Tibial artery (tissue), 4 donors: ENCODE measurements at regions not wholly inside any gene's neighbourhood (a gene's known extent, or its start where the extent isn't known, plus 50 kb on each side); places are given as distances from the start of the nearest gene placed in this dataset.

ENCODE experiments used
- DNase-seq, 2 donors: peaks; one replicate each; pipeline ENCODE4 v3.0.0-alpha.2; 2019
- H3K27ac ChIP-seq, 2 donors: fragments of 200-600 bp; sonication (generic) in 1 of 2; 1 replicate in 1 of 2; 2 replicates in 1 of 2; pipeline ENCODE4 v1.5.1; 2018 to 2019; ENCODE audit warnings: mild to moderate bottlenecking in 1 of 2
- H3K27me3 ChIP-seq, 2 donors: fragments of 200-600 bp; sonication (generic) in 1 of 2; one replicate each; pipeline versions ENCODE4 v1.5.1 to v1.6.0; 2016 to 2019
- H3K36me3 ChIP-seq, 3 donors: fragments of 200-600 bp; sonication (generic) in 2 of 3; one replicate each; pipeline ENCODE4 v1.5.1; 2016 to 2019; ENCODE audit warnings: mild to moderate bottlenecking in 2 of 3
- H3K4me1 ChIP-seq, 4 donors: fragments of 200-600 bp; sonication (generic) in 2 of 4; 1 replicate in 3 of 4; 2 replicates in 1 of 4; pipeline ENCODE4 v1.5.1; 2016 to 2019
- H3K4me3 ChIP-seq, 2 donors: fragments of 200-600 bp; sonication (generic) in 1 of 2; 1 replicate in 1 of 2; 2 replicates in 1 of 2; pipeline ENCODE4 v1.5.1; 2018 to 2019; ENCODE audit warnings: mild to moderate bottlenecking in 2 of 2
- H3K9me3 ChIP-seq, 3 donors: fragments of 200-600 bp; sonication (generic) in 1 of 3; one replicate each; pipeline ENCODE4 v1.5.1; 2016 to 2019
- CTCF ChIP-seq, 2 experiments: fragments of 200-600 bp in 1 of 2; fragments of 450-650 bp in 1 of 2; IDR thresholded peaks; one replicate each; pipeline ENCODE4 v1.5.1; 2017 to 2019; ENCODE audit warnings: antibody characterized with exemption in 2 of 2, mild to moderate bottlenecking in 1 of 2, moderate library complexity in 1 of 2
- intact Hi-C: fragments of 100-400 bp; cut with DNase I; formaldehyde crosslinking; loops from one replicate; pipeline ENCODE4 v1.15.0; 2023; ENCODE audit warnings: low total_unique reads

- peak; percentile 75 to 83 for TF ChIP-seq CTCF (IDR thresholded peaks at IDR 0.05)
- Histone ChIP-seq H3K27ac (peak overlapping the region; percentile 71 to 80), H3K27me3 (no peaks in the 10 kb centered on the region), H3K36me3 (no peaks in the 10 kb centered on the region), H3K9me3 (no peaks in the 10 kb centered on the region), H3K4me3 (no peak overlapping the region), H3K4me1 (peaks cover 0 to 21% (median 4%) of the 10 kb centered on the region in 4 donors)
- DNase-seq: peak; percentile 69 to 86
- intact Hi-C loops: loop anchor here (5.0 to 10.0 kb wide), 4 partner anchors 53 to 750 kb away; partner anchors contain the start of genes RNU6-7 and RNU6-8
These were observed 52.0 kb upstream of the RNU6-8 start for GRCh38 chr14:32254952-32255679.

DNA sequence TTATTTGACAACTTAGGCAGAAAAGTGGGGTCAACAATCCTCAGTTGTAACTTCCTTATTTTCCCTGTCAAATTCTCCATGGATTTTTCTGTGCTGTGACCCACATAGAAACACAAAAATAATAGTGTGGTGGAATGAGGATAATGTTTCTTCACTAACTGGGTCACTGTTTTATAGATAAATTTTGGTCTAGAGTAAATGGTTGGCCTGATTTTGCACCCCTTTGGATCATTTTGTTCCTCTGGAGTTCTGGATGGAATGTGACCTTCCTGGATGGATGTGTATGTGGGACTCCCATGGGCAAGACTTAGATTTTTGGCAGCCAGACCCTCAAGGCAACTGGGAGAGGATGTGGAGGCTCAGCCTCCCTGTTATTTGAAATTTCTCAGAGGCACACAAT is 52.7 kb upstream of the RNU6-8 start:
- Histone ChIP-seq H3K27me3 (no peaks in the 10 kb centered on the region), H3K36me3 (no peaks in the 10 kb centered on the region), H3K4me1 (peaks cover 0 to 21% (median 4%) of the 10 kb centered on the region in 4 donors), H3K27ac (peak overlapping the region; percentile 71 to 80), H3K4me3 (no peak overlapping the region), H3K9me3 (no peaks in the 10 kb centered on the region)
- intact Hi-C loops: loop anchor here (5.0 to 10.0 kb wide), 3 partner anchors 259 to 751 kb away; no protein-coding TSS in a partner anchor
- DNase-seq: no peak
- TF ChIP-seq CTCF (IDR thresholded peaks at IDR 0.05): no peak

DNA sequence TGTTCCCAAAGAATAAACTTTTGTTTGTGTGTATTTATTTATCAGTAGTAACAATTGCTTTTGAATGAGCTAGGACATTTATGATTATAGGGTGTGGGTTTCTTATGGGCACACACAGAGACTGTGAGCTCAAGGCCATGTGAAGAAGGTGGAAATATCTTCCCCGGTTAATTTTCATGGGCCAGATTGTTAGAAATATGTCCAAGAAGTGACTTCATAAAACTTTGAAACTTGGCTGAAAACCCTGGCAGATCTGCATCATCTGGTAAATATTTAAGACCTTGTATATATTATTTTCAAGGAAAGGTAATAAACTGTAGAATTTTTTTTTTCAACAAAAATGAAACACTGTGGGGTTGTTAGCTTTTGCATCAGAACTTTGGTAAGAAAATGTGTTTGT is 53.5 kb upstream of the RNU6-8 start:
- TF ChIP-seq CTCF (IDR thresholded peaks at IDR 0.05): no peak
- Histone ChIP-seq H3K27ac (peak overlapping the region in 1 of 2 donors; percentile 80), H3K27me3 (no peaks in the 10 kb centered on the region), H3K4me3 (no peak overlapping the region), H3K4me1 (peaks cover 0 to 21% (median 4%) of the 10 kb centered on the region in 4 donors), H3K9me3 (no peaks in the 10 kb centered on the region), H3K36me3 (no peaks in the 10 kb centered on the region)
- intact Hi-C loops: loop anchor here (5.0 to 10.0 kb wide), 3 partner anchors 258 to 752 kb away; no protein-coding TSS in a partner anchor
- DNase-seq: no peak

DNA sequence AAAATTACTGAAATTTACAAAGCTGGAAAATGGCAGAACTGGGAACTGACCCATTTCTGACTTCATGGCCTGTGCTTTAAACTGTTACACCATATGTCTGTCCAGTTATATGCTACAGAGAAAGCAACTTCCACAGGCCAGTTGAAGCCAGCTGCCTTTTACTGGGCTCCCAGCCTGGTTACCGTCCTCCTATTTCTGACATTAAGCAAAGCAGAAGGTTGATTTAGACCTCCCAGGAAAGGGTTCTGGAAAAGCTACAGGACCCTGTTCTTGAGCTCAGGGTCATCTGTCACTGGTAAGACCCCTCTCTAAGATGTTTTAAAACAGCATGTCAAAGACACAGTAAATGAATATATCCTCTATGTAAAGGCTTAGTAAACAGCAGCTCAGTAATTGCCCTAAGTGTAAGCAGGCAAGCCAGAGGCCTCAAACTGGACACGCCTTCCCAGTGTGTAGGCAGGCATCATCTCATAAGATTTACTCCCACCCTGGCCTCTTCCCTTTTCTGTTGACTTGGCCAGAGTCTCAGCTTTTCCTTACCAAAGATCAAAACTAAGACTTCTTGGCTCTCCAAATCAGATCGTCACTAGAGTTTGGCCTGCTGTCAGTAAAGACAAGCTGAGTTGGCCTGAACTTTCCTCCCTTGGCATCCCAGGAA is 55.4 kb upstream of the RNU6-8 start:
- DNase-seq: no peak
- no peak for TF ChIP-seq CTCF (IDR thresholded peaks at IDR 0.05)
- H3K9me3 ChIP-seq: peaks cover 0 to 6% (median 0%) of the 10 kb centered on the region in 3 donors
- no peak overlapping the region for H3K27ac ChIP-seq
- peaks cover 0 to 21% (median 4%) of the 10 kb centered on the region in 4 donors for H3K4me1 ChIP-seq
- no peak overlapping the region for H3K4me3 ChIP-seq
- H3K27me3 ChIP-seq: no peaks in the 10 kb centered on the region
- intact Hi-C loops: loop anchor here (5.0 to 10.0 kb wide), 3 partner anchors 256 to 754 kb away; no protein-coding TSS in a partner anchor
- no peaks in the 10 kb centered on the region for H3K36me3 ChIP-seq

DNA sequence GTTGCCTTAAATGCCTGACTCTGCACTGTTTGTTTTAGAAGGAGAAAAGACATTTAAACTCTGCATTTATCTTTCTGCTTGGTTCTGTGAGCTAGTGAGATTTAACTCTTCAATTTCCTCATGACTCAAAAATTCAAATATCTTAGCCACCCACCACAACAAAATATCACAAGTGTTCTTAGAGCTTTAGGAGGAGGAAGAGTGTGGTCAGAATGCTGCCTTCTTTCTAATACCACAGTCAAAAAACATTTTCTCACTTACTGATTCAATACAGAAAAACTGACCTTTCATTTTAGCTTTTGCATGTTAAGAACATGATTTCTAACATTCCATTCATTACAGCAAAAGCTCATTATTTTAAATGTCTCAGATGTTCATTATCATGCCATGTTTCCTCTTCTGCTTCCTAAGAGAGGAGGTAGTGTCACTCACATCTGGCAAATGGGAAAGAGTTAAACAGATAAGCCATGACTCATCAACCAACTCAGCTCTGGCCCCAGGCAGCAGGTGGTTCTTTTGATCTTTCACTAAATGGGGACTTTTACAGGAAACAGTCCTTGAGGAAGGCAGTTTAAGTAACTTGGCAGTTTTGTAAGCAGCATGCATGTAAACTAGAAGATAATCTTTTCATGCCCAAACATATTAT is 56.4 kb upstream of the RNU6-8 start:
- H3K9me3 ChIP-seq: peaks cover 0 to 16% (median 5%) of the 10 kb centered on the region in 3 donors
- H3K36me3 ChIP-seq: no peaks in the 10 kb centered on the region
- no peak for TF ChIP-seq CTCF (IDR thresholded peaks at IDR 0.05)
- peaks cover 0 to 21% (median 4%) of the 10 kb centered on the region in 4 donors for H3K4me1 ChIP-seq
- intact Hi-C loops: loop anchor here (5.0 to 10.0 kb wide), 3 partner anchors 255 to 755 kb away; no protein-coding TSS in a partner anchor
- no peak for DNase-seq
- H3K27ac ChIP-seq: no peak overlapping the region
- H3K27me3 ChIP-seq: no peaks in the 10 kb centered on the region
- H3K4me3 ChIP-seq: no peak overlapping the region
